Transverse colon (tissue), 4 donors: ENCODE measurements at regions not wholly inside any gene's neighbourhood (a gene's known extent, or its start where the extent isn't known, plus 50 kb on each side); places are given as distances from the start of the nearest gene placed in this dataset.
"Not testable (repeated sequence)": the region's sequence is repeated elsewhere in the genome, so short reads cannot be mapped to it uniquely, and the experiment has no call there.

Source experiments
- DNase-seq: peaks from one replicate; pipeline ENCODE4 v3.0.0-alpha.2; 2019
- H3K27ac ChIP-seq, 4 donors: fragments of 200-600 bp; sonication (generic); 2 replicates each; pipeline ENCODE4 v1.5.1; 2016 to 2018; ENCODE audit warnings: inconsistent platforms in 4 of 4
- H3K27me3 ChIP-seq: fragments of 200-600 bp; sonication (generic); 2 replicates; pipeline ENCODE4 v1.5.1; 2017; ENCODE audit warnings: inconsistent platforms
- H3K36me3 ChIP-seq, 4 donors: fragments of 200-600 bp; sonication (generic); 2 replicates each; pipeline ENCODE4 v1.5.1; 2017 to 2019; ENCODE audit warnings: inconsistent platforms in 4 of 4
- H3K4me1 ChIP-seq, 4 donors: fragments of 200-600 bp; sonication (generic); 2 replicates each; pipeline ENCODE4 v1.5.1; 2017 to 2020; ENCODE audit warnings: inconsistent platforms in 4 of 4
- H3K4me3 ChIP-seq, 4 donors: fragments of 200-600 bp; sonication (generic); 1 replicate in 1 of 4; 2 replicates in 3 of 4; pipeline versions ENCODE4 v1.5.1 to v1.6.1; 2017 to 2019; ENCODE audit warnings: inconsistent platforms in 4 of 4
- H3K9me3 ChIP-seq, 2 donors: fragments of 200-600 bp; sonication (generic); 2 replicates each; pipeline ENCODE4 v1.5.1; 2017 to 2019; ENCODE audit warnings: inconsistent platforms in 2 of 2
- CTCF ChIP-seq, 5 experiments: fragments of 200-600 bp in 3 of 5; fragments of 450-650 bp in 2 of 5; sonication (generic) in 3 of 5; IDR thresholded peaks; 1 replicate in 2 of 5; 2 replicates in 3 of 5; pipeline ENCODE4 v1.5.1; 2016 to 2017; ENCODE audit warnings: antibody characterized with exemption in 5 of 5, inconsistent platforms in 3 of 5, mild to moderate bottlenecking in 2 of 5, moderate library complexity in 1 of 5
- EP300 ChIP-seq: sonication (generic); formaldehyde crosslinking; IDR thresholded peaks from one replicate; pipeline ENCODE4 v1.6.1; 2017; ENCODE audit warnings: antibody characterized with exemption, low read depth
- POLR2A ChIP-seq: fragments of 450-650 bp; IDR thresholded peaks from one replicate; pipeline ENCODE4 v1.6.1; 2016; ENCODE audit warnings: antibody characterized with exemption, mild to moderate bottlenecking, moderate library complexity
- POLR2AphosphoS5 ChIP-seq, 3 donors: sonication (generic); formaldehyde crosslinking; IDR thresholded peaks; one replicate each; pipeline ENCODE4 v1.6.1; 2016; ENCODE audit warnings: antibody characterized with exemption in 3 of 3
- WGBS, 2 donors: methylation state at CpG; one replicate each; pipeline ENCODE4 v1.1.5; 2018; ENCODE audit warnings: low coverage in 1 of 2; 5-methylcytosine and 5-hydroxymethylcytosine counted together
- in situ Hi-C, 4 donors: fragments of 200-750 bp; cut with MboI; loops; one replicate each; pipeline versions ENCODE4 v1.15.0 to v1.15.1; 2017; ENCODE audit warnings: low sequenced_read_pairs in 3 of 4, low pct_ligation_motif_present in 1 of 4, low pct_unique_long_range_greater_than_20kb in 1 of 4
- intact Hi-C: fragments of 100-400 bp; cut with DNase I; formaldehyde crosslinking; loops from one replicate; pipeline ENCODE4 v1.15.1; 2023; ENCODE audit warnings: low total_unique reads

GRCh38 chr2:129806990-129807389 is 172.5 kb upstream of the RAB6C start:
- no peak overlapping the region for H3K27ac ChIP-seq
- intact Hi-C loops = no loop called here
- in situ Hi-C loops = no loop called here
- 60 to 70% methylated on average over 1 to 7 of the region's 7 CpGs for WGBS, 2 donors
- TF ChIP-seq EP300 (no peak), POLR2A (no peak), POLR2AphosphoS5 (IDR thresholded peaks at IDR 0.05) (no peak), CTCF (IDR thresholded peaks at IDR 0.05) (no peak)
- no peaks in the 10 kb centered on the region for H3K36me3 ChIP-seq
- H3K9me3 ChIP-seq = no peaks in the 10 kb centered on the region
- DNase-seq = no peak
- no peaks in the 10 kb centered on the region for H3K27me3 ChIP-seq
- no peaks in the 10 kb centered on the region for H3K4me1 ChIP-seq
- no peak overlapping the region for H3K4me3 ChIP-seq

GRCh38 chr2:129807642-129808338 is 171.7 kb upstream of the RAB6C start:
- not testable (repeated sequence) for H3K4me1 ChIP-seq

GRCh38 chr2:129810521-129810920 is 168.9 kb upstream of the RAB6C start:
- H3K4me3 ChIP-seq = no peak overlapping the region
- peaks cover 0 to 6% of the 10 kb centered on the region in 2 donors for H3K9me3 ChIP-seq
- no peak for DNase-seq
- intact Hi-C loops = no loop called here
- TF ChIP-seq CTCF (IDR thresholded peaks at IDR 0.05) = no peak
- peaks cover 0 to 9% (median 7%) of the 10 kb centered on the region in 4 donors for H3K4me1 ChIP-seq
- no peaks in the 10 kb centered on the region for H3K36me3 ChIP-seq
- 77 to 85% methylated on average over 3 of the region's 3 CpGs for whole genome bisulfite sequencing, 2 donors
- H3K27ac ChIP-seq = no peak overlapping the region
- H3K27me3 ChIP-seq = no peaks in the 10 kb centered on the region
- in situ Hi-C loops = no loop called here

More at GRCh38 chr2:129807642-129808338, 171.7 kb upstream of the RAB6C start:
- H3K27ac ChIP-seq, H3K9me3 ChIP-seq, intact Hi-C loops, H3K4me3 ChIP-seq, DNase-seq, H3K36me3 ChIP-seq, in situ Hi-C loops, H3K27me3 ChIP-seq: not testable (repeated sequence)
- WGBS, 2 donors = 68 to 77% methylated on average over 8 to 22 of the region's 22 CpGs

- TF ChIP-seq EP300 (no peak), CTCF (IDR thresholded peaks at IDR 0.05) (no peak), POLR2AphosphoS5 (IDR thresholded peaks at IDR 0.05) (peak in 2 of 3 donors; percentile 46 to 49)
- DNase-seq = peak; percentile 85
- 40% methylated on average over 1 to 4 of the region's 4 CpGs for WGBS, 2 donors
- in situ Hi-C loops (no loop called here), intact Hi-C loops (no loop called here)
- Histone ChIP-seq H3K36me3 (no peaks in the 10 kb centered on the region), H3K27me3 (no peaks in the 10 kb centered on the region), H3K4me3 (no peak overlapping the region), H3K27ac (peak overlapping the region; percentile 43 to 66 (median 60)), H3K4me1 (peaks cover 0 to 9% (median 7%) of the 10 kb centered on the region in 4 donors), H3K9me3 (peaks cover 0 to 8% of the 10 kb centered on the region in 2 donors)
Measured at GRCh38 chr2:129812071-129812470, 167.4 kb upstream of the RAB6C start.

- peaks cover 0 to 8% of the 10 kb centered on the region in 2 donors for H3K9me3 ChIP-seq
- H3K4me3 ChIP-seq = no peak overlapping the region
- 40 to 79% methylated on average over 1 to 3 of the region's 3 CpGs for WGBS, 2 donors
- intact Hi-C loops = no loop called here
- DNase-seq = no peak
- in situ Hi-C loops = no loop called here
- H3K27me3 ChIP-seq = no peaks in the 10 kb centered on the region
- H3K4me1 ChIP-seq = peaks cover 0 to 9% (median 7%) of the 10 kb centered on the region in 4 donors
- TF ChIP-seq POLR2A (no peak), CTCF (IDR thresholded peaks at IDR 0.05) (no peak), EP300 (no peak), POLR2AphosphoS5 (IDR thresholded peaks at IDR 0.05) (no peak)
- H3K27ac ChIP-seq = peak overlapping the region; percentile 43 to 66 (median 60)
- no peaks in the 10 kb centered on the region for H3K36me3 ChIP-seq
Measured at GRCh38 chr2:129812654-129813053, 166.8 kb upstream of the RAB6C start.
